Heart right ventricle (tissue), 16 donors: ENCODE measurements at regions not wholly inside any gene's neighbourhood (a gene's known extent, or its start where the extent isn't known, plus 50 kb on each side); places are given as distances from the start of the nearest gene placed in this dataset.

ENCODE experiments used
- ATAC-seq, 8 donors: fragments of 200-7000 bp; cut with Tn5 transposase; one replicate each; pipeline ENCODE4 v1.9.1; 2020; ENCODE audit warnings: mild to moderate bottlenecking in 8 of 8, moderate library complexity in 8 of 8, moderate number of reproducible peaks in 1 of 8
- DNase-seq, 2 donors: peaks; one replicate each; pipeline ENCODE4 v3.0.0-alpha.2; 2020
- H3K27ac ChIP-seq, 10 donors: fragments of 200-600 bp; sonication (generic) in 2 of 10; one replicate each; pipeline versions ENCODE4 v1.5.0 to v1.8.0; 2020 to 2022; ENCODE audit warnings: mild to moderate bottlenecking in 3 of 10
- H3K27me3 ChIP-seq, 7 donors: fragments of 200-600 bp; one replicate each; pipeline ENCODE4 v1.8.0; 2021 to 2022; ENCODE audit warnings: mild to moderate bottlenecking in 2 of 7
- H3K36me3 ChIP-seq, 9 donors: fragments of 200-600 bp; sonication (generic) in 1 of 9; one replicate each; pipeline versions ENCODE4 v1.5.0 to v1.8.0; 2020 to 2022; ENCODE audit warnings: mild to moderate bottlenecking in 2 of 9
- H3K4me1 ChIP-seq, 9 donors: fragments of 200-600 bp; sonication (generic) in 1 of 9; one replicate each; pipeline versions ENCODE4 v1.5.0 to v1.8.0; 2020 to 2022; ENCODE audit warnings: mild to moderate bottlenecking in 4 of 9
- H3K4me3 ChIP-seq, 10 donors: fragments of 200-600 bp; sonication (generic) in 2 of 10; one replicate each; pipeline versions ENCODE4 v1.5.0 to v1.8.0; 2020 to 2022; ENCODE audit warnings: mild to moderate bottlenecking in 7 of 10, moderate library complexity in 2 of 10
- H3K9me3 ChIP-seq, 11 donors: fragments of 200-600 bp in 10 of 11; sonication (generic) in 2 of 11; one replicate each; pipeline versions ENCODE4 v1.5.0 to v1.8.0; 2013 to 2022; ENCODE audit warnings: mild to moderate bottlenecking in 2 of 11, control low read depth in 1 of 11, moderate library complexity in 1 of 11
- CTCF ChIP-seq, 9 donors: fragments of 200-600 bp; sonication (generic) in 2 of 9; IDR thresholded peaks; one replicate each; pipeline versions ENCODE4 v1.5.0 to v1.8.0; 2021 to 2022; ENCODE audit warnings: antibody characterized with exemption in 9 of 9, mild to moderate bottlenecking in 5 of 9, moderate library complexity in 1 of 9
- WGBS, 2 donors: extraction: QIAGEN DNeasy Blood & Tissue Kit; methylation state at CpG; one replicate each; pipeline ENCODE4 v1.1.7; 2013; ENCODE audit warnings: inconsistent platforms in 1 of 2; 5-methylcytosine and 5-hydroxymethylcytosine counted together
- intact Hi-C, 10 donors: fragments of 100-400 bp; cut with DNase I; formaldehyde crosslinking; loops; one replicate each; pipeline versions ENCODE4 v1.11.1 to v1.14.2; 2022
- donor health status: Arrhythmogenic right ventricular cardiomyopathy.
- donor health status: ischemic (EF 13 %, LVEDD 7.1; RV severe dilation, severe dysfunction).
- donor health status: healthy with polysubstance abuse.
- donor health status: DM: no; HTN: yes; CAD: no.
- donor health status: DM: no; HTN: no; CAD: no.
- donor health status: ischemic (EF 25% LVEDD 6.9; RV normal size, moderate dysfunction).
- donor health status: ischemic (EF 25% LVEDD 5.7; RV mildly dilated, moderate dysfunction).
- donor health status: healthy.
- donor health status: DM: yes; HTN: yes; CAD: no.
- donor health status: Ischemic cardiomyopathy.
- donor health status: ischemic (EF 35%, LVEDD 5.7; RV mildly dilated, moderate dysfunction).
- donor health status: nonischemic (EF 11% LVEDD 7.7; RV severe dilation, severe dysfunction).
- donor health status: DM: yes; HTN: yes; CAD: no.
- donor health status: PGD.
- donor health status: ischemic (EF 29% LVEDD 5.4; RV normal size, mild dysfunction).
- donor health status: nonischemic (EF 23%, LVEDD 6.1; RV moderate dilation, normal function).

- intact Hi-C loops, result loop anchor here in 2 of 10 donors (10.0 kb wide), 3 partner anchors 138 to 1538 kb away; partner anchors contain the start of gene CITED2 (in 1 of the 2)
- Histone ChIP-seq H3K4me1 (peaks cover 2 to 17% (median 12%) of the 10 kb centered on the region in 9 donors), H3K27me3 (no peaks in the 10 kb centered on the region), H3K36me3 (no peaks in the 10 kb centered on the region), H3K4me3 (no peak overlapping the region), H3K9me3 (peaks cover 0 to 2% (median 0%) of the 10 kb centered on the region in 11 donors), H3K27ac (no peak overlapping the region)
- ATAC-seq, result no peak
- TF ChIP-seq CTCF (IDR thresholded peaks at IDR 0.05), result no peak
- DNase-seq, result no peak
- 90 to 93% methylated on average over 3 of the region's 3 CpGs for WGBS, 2 donors
Measured at GRCh38 chr6:140912686-140913085, 1220.0 kb upstream of the GJE1 start.

- no peak for ATAC-seq
- TF ChIP-seq CTCF (IDR thresholded peaks at IDR 0.05), result no peak
- Histone ChIP-seq H3K4me1 (peaks cover 0 to 3% (median 0%) of the 10 kb centered on the region in 9 donors), H3K9me3 (peaks cover 0 to 2% (median 0%) of the 10 kb centered on the region in 11 donors), H3K27me3 (no peaks in the 10 kb centered on the region), H3K27ac (no peak overlapping the region), H3K36me3 (no peaks in the 10 kb centered on the region), H3K4me3 (no peak overlapping the region)
- intact Hi-C loops, result loop anchor here in 2 of 10 donors (10.0 kb wide), 3 partner anchors 135 to 1535 kb away; partner anchors contain the start of gene CITED2 (in 1 of the 2)
- no peak for DNase-seq
- WGBS, 2 donors, result 82 to 85% methylated on average over 1 of the region's 1 CpG
Measured at GRCh38 chr6:140909625-140910024, 1223.1 kb upstream of the GJE1 start.

- Histone ChIP-seq H3K36me3 (no peaks in the 10 kb centered on the region), H3K4me1 (no peaks in the 10 kb centered on the region), H3K27ac (no peak overlapping the region), H3K27me3 (no peaks in the 10 kb centered on the region), H3K4me3 (no peak overlapping the region), H3K9me3 (peaks cover 0 to 2% (median 0%) of the 10 kb centered on the region in 11 donors)
- ATAC-seq (no peak), DNase-seq (no peak)
- intact Hi-C loops, result no loop called here
- no peak for TF ChIP-seq CTCF (IDR thresholded peaks at IDR 0.05)
Measured at GRCh38 chr6:140909156-140909555, 1223.6 kb upstream of the GJE1 start.

GRCh38 chr6:140908505-140908904, 1224.2 kb upstream of the GJE1 start:
- no peaks in the 10 kb centered on the region for H3K36me3 ChIP-seq
- no peaks in the 10 kb centered on the region for H3K4me1 ChIP-seq
- ATAC-seq (no peak), DNase-seq (no peak)
- H3K9me3 ChIP-seq, result peaks cover 0 to 2% (median 0%) of the 10 kb centered on the region in 11 donors
- no peak for TF ChIP-seq CTCF (IDR thresholded peaks at IDR 0.05)
- H3K4me3 ChIP-seq, result no peak overlapping the region
- intact Hi-C loops, result no loop called here
- no peaks in the 10 kb centered on the region for H3K27me3 ChIP-seq
- no peak overlapping the region for H3K27ac ChIP-seq
